GM12878 (cell line): ENCODE measurements at regions not wholly inside any gene's neighbourhood (a gene's known extent, or its start where the extent isn't known, plus 50 kb on each side); places are given as distances from the start of the nearest gene placed in this dataset.

ENCODE experiments used
- ATAC-seq: fragments of 200-7000 bp; cut with Tn5 transposase; 3 replicates; pipeline ENCODE4 v1.9.1; 2020; ENCODE audit warnings: mild to moderate bottlenecking, moderate library complexity
- BruUV-seq: library from RNA; stranded (reverse); fragments of 400-500 nt; replicated peaks from 2 replicates; lab custom pipeline; 2021; lab: Mats Ljungman, UMichigan
- CTCF ChIA-PET: fragments of 300-600 bp; sonication (Branson Sonifier 250); formaldehyde crosslinking; extraction: SDS; loops from one replicate; lab custom pipeline; 2021; ENCODE audit warnings: inconsistent platforms; lab: Yijun Ruan, JAX
- POLR2A ChIA-PET: fragments of 350-600 bp; formaldehyde crosslinking; extraction: SDS; loops from one replicate; lab custom pipeline; 2021; ENCODE audit warnings: inconsistent platforms; lab: Charles Lee
- RAD21 ChIA-PET: fragments of 300-600 bp; sonication (Branson Sonifier 250); formaldehyde crosslinking; loops from one replicate; lab custom pipeline; 2023; ENCODE audit warnings: antibody characterized with exemption; ENCODE audit not compliant: unreplicated experiment; lab: Charles Lee
- SMC1A ChIA-PET: fragments of 300-600 bp; sonication (Branson Sonifier 250); formaldehyde crosslinking; loops from one replicate; lab custom pipeline; 2023; ENCODE audit not compliant: unreplicated experiment, uncharacterized antibody; lab: Charles Lee
- DNase-seq: peaks from one replicate; pipeline ENCODE4 v3.0.0-alpha.2; 2011; ENCODE audit warnings: low read depth, low spot score
- FAIRE-seq: peaks from 3 replicates; lab custom pipeline; 2011; peaks lifted over from hg19 to GRCh38; lab: Jason Lieb, UNC
- H2AFZ ChIP-seq: 2 replicates; pipeline ENCODE4 v1.6.0; 2011; ENCODE audit warnings: low read depth, low read length, control low read depth; ENCODE audit not compliant: control insufficient read depth
- H3K27ac ChIP-seq: 2 replicates; pipeline ENCODE4 v1.5.1; 2011; ENCODE audit warnings: control low read depth; ENCODE audit not compliant: control insufficient read depth, insufficient read depth
- H3K27me3 ChIP-seq, 2 experiments: replicated peaks in 1 of 2; 2 replicates each; pipeline versions ENCODE4 v1.6.0 to v1.6.1; 2011; ENCODE audit warnings: low read length in 1 of 2; ENCODE audit not compliant: control insufficient read depth in 2 of 2, insufficient read depth in 2 of 2
- H3K36me3 ChIP-seq, 2 experiments: 2 replicates each; pipeline ENCODE4 v1.5.1; 2011; ENCODE audit warnings: low read length in 1 of 2; ENCODE audit not compliant: control insufficient read depth in 2 of 2, insufficient read depth in 2 of 2
- H3K4me1 ChIP-seq: 2 replicates; pipeline ENCODE4 v1.6.1; 2011; ENCODE audit warnings: mild to moderate bottlenecking, low read length, moderate library complexity, mixed read lengths; ENCODE audit not compliant: control insufficient read depth, insufficient read depth
- H3K4me2 ChIP-seq: 2 replicates; pipeline ENCODE4 v1.6.0; 2011; ENCODE audit warnings: control low read depth; ENCODE audit not compliant: control insufficient read depth, insufficient read depth
- H3K4me3 ChIP-seq: fragments of 200-600 bp; sonication (generic); 2 replicates; pipeline ENCODE4 v1.5.1; 2016
- H3K79me2 ChIP-seq: 2 replicates; pipeline ENCODE4 v1.6.0; 2011; ENCODE audit warnings: low read length; ENCODE audit not compliant: control insufficient read depth, insufficient read depth
- H3K9ac ChIP-seq: 2 replicates; pipeline ENCODE4 v1.8.0; 2011; ENCODE audit warnings: low read length, control low read depth, mixed read lengths; ENCODE audit not compliant: control insufficient read depth, insufficient read depth
- H3K9me3 ChIP-seq: replicated peaks from 3 replicates; pipeline ENCODE4 v1.5.1; 2011; ENCODE audit warnings: mild to moderate bottlenecking, low read length; ENCODE audit not compliant: control insufficient read depth, insufficient read depth
- H4K20me1 ChIP-seq: 2 replicates; pipeline ENCODE4 v1.6.0; 2011; ENCODE audit not compliant: control insufficient read depth, insufficient read depth
- CUX1 ChIP-seq: IDR thresholded peaks from 2 replicates; pipeline ENCODE4 v1.6.1; 2012; ENCODE audit warnings: improper control_type of control experiment, low read depth, low read length; ENCODE audit not compliant: insufficient replicate concordance
- DPF2 ChIP-seq: fragments of 450-650 bp; IDR thresholded peaks from 2 replicates; pipeline ENCODE4 v1.6.1; 2017; ENCODE audit warnings: mild to moderate bottlenecking
- ETV6 ChIP-seq, 2 experiments: fragments of 450-650 bp in 1 of 2; IDR thresholded peaks in 1 of 2; conservative IDR thresholded peaks in 1 of 2; 2 replicates each; pipeline ENCODE4 v1.6.1; 2014; ENCODE audit warnings: antibody characterized with exemption in 1 of 2, borderline replicate concordance in 1 of 2, low read depth in 1 of 2, mild to moderate bottlenecking in 1 of 2, moderate library complexity in 1 of 2
- IKZF2 ChIP-seq, 2 experiments: fragments of 450-650 bp; IDR thresholded peaks; 2 replicates each; pipeline ENCODE4 v1.6.1; 2017; ENCODE audit warnings: mild to moderate bottlenecking in 2 of 2, moderate library complexity in 2 of 2
- PML ChIP-seq: IDR thresholded peaks from 2 replicates; pipeline ENCODE4 v1.6.1; 2012; ENCODE audit warnings: low read length, inconsistent platforms
- POLR2AphosphoS2 ChIP-seq: IDR thresholded peaks from 2 replicates; pipeline ENCODE4 v1.6.1; 2011; ENCODE audit warnings: low read depth, mild to moderate bottlenecking, low read length, improper control_type of control experiment, moderate library complexity
- STAT1 ChIP-seq: fragments of 450-650 bp; conservative IDR thresholded peaks from 2 replicates; pipeline ENCODE4 v1.6.1; 2014; ENCODE audit warnings: antibody characterized with exemption, mild to moderate bottlenecking
- TCF7 ChIP-seq: IDR thresholded peaks from 2 replicates; pipeline ENCODE4 v1.6.1; 2014; ENCODE audit warnings: antibody characterized with exemption, borderline replicate concordance
- ZNF217 ChIP-seq: fragments of 450-650 bp; IDR thresholded peaks from 2 replicates; pipeline ENCODE4 v1.6.1; 2017; ENCODE audit warnings: antibody characterized with exemption, mild to moderate bottlenecking
- ZSCAN29 ChIP-seq: fragments of 450-650 bp; IDR thresholded peaks from 2 replicates; pipeline ENCODE4 v1.6.1; 2017; ENCODE audit warnings: mild to moderate bottlenecking, moderate library complexity
- WGBS: methylation state at CpG from one replicate; pipeline ENCODE4 v1.1.6; 2016; ENCODE audit warnings: low lambda C conversion rate; ENCODE audit not compliant: insufficient replicate concordance, insufficient coverage; ENCODE audit errors: missing lambda C conversion rate; 5-methylcytosine and 5-hydroxymethylcytosine counted together
- in situ Hi-C: fragments of 300-500 bp; cut with MboI; formaldehyde crosslinking; loops from 9 replicates; pipeline ENCODE4 v1.14.3; 2018; ENCODE audit warnings: mixed read lengths
- intact Hi-C: fragments of 100-400 bp; cut with micrococcal nuclease; formaldehyde crosslinking; loops from one replicate; pipeline ENCODE4 v1.14.2; 2022; ENCODE audit not compliant: unreplicated experiment

- in situ Hi-C loops (no loop called here), intact Hi-C loops (no loop called here)
- CTCF ChIA-PET = no interaction called here
- no peaks in the 10 kb centered on the region for H3K36me3 ChIP-seq
- no TSS peak for BruUV-seq
- H3K4me1 ChIP-seq = no peaks in the 10 kb centered on the region
- H3K27ac ChIP-seq = no peak overlapping the region
- FAIRE-seq (no peak), ATAC-seq (no peak), DNase-seq (no peak)
- no peaks in the 10 kb centered on the region for H3K79me2 ChIP-seq
- POLR2A ChIA-PET = no interaction called here
- TF ChIP-seq ETV6 (conservative IDR thresholded peaks at IDR 0.05 in 1 of 2, IDR thresholded peaks at IDR 0.05 in 1 of 2; ENCODE audit: borderline replicate concordance in 1 of 2, low read depth in 1 of 2) (no peak), POLR2AphosphoS2 (no peak), TCF7 (no peak), ZSCAN29 (no peak), IKZF2 (IDR thresholded peaks at IDR 0.05) (no peak), CUX1 (no peak), ZNF217 (no peak), STAT1 (no peak), DPF2 (no peak), PML (no peak)
- SMC1A ChIA-PET = no interaction called here
- no peak overlapping the region for H3K4me2 ChIP-seq
- H4K20me1 ChIP-seq = no peaks in the 10 kb centered on the region
- H3K27me3 ChIP-seq = no peaks in the 10 kb centered on the region
- H3K9me3 ChIP-seq = no peaks in the 10 kb centered on the region; the same call in 2 of the 3 replicates
- no peak overlapping the region for H3K4me3 ChIP-seq
- RAD21 ChIA-PET = no interaction called here
- no peak overlapping the region for H2AFZ ChIP-seq
- no peak overlapping the region for H3K9ac ChIP-seq
- WGBS = 9% methylated on average over 4 of the region's 4 CpGs
Observed at GRCh38 chr4:177008836-177009501, 216.2 kb upstream of the VEGFC start.
